H9 (cell line): ENCODE measurements at regions not wholly inside any gene's neighbourhood (a gene's known extent, or its start where the extent isn't known, plus 50 kb on each side); places are given as distances from the start of the nearest gene placed in this dataset.

Source experiments
- DNase-seq: peaks from one replicate; pipeline ENCODE4 v3.0.0-alpha.2; 2017
- H2AFZ ChIP-seq: one replicate; pipeline ENCODE4 v1.6.1; 2013; ENCODE audit warnings: mild to moderate bottlenecking, low read length, control low read depth, moderate library complexity
- H2AK5ac ChIP-seq: 2 replicates; pipeline ENCODE4 v1.6.1; 2013; ENCODE audit warnings: low read length, control low read depth, mixed read lengths; ENCODE audit not compliant: insufficient read length
- H2BK120ac ChIP-seq: one replicate; pipeline ENCODE4 v1.6.1; 2013; ENCODE audit warnings: low read depth, mild to moderate bottlenecking, low read length, control low read depth, inconsistent platforms; ENCODE audit not compliant: poor library complexity, severe bottlenecking
- H2BK12ac ChIP-seq: 2 replicates; pipeline ENCODE4 v1.6.1; 2013; ENCODE audit warnings: low read length, control low read depth, mixed read lengths, low read depth; ENCODE audit not compliant: insufficient read length
- H2BK15ac ChIP-seq: 2 replicates; pipeline ENCODE4 v1.6.1; 2013; ENCODE audit warnings: low read depth, low read length, control low read depth
- H2BK20ac ChIP-seq: one replicate; pipeline ENCODE4 v1.6.1; 2013; ENCODE audit warnings: low read depth, mild to moderate bottlenecking, low read length, control low read depth, inconsistent platforms; ENCODE audit not compliant: poor library complexity, severe bottlenecking
- H2BK5ac ChIP-seq: 2 replicates; pipeline ENCODE4 v1.6.1; 2013; ENCODE audit warnings: low read length, control low read depth, mixed read lengths; ENCODE audit not compliant: insufficient read length
- H3K14ac ChIP-seq: 2 replicates; pipeline ENCODE4 v1.6.1; 2013; ENCODE audit warnings: low read length, control low read depth; ENCODE audit not compliant: insufficient read depth
- H3K18ac ChIP-seq: 2 replicates; pipeline ENCODE4 v1.6.1; 2013; ENCODE audit warnings: low read depth, mild to moderate bottlenecking, mixed read lengths, low read length, control low read depth; ENCODE audit not compliant: insufficient read length
- H3K23ac ChIP-seq: 2 replicates; pipeline ENCODE4 v1.6.1; 2013; ENCODE audit warnings: low read length, control low read depth, mixed read lengths, low read depth; ENCODE audit not compliant: insufficient read length
- H3K23me2 ChIP-seq: 2 replicates; pipeline ENCODE4 v1.6.1; 2013; ENCODE audit warnings: low read depth, mild to moderate bottlenecking, mixed read lengths, low read length, control low read depth; ENCODE audit not compliant: insufficient read length, poor library complexity, severe bottlenecking
- H3K27ac ChIP-seq: 2 replicates; pipeline ENCODE4 v1.5.1; 2013; ENCODE audit warnings: low read length, control low read depth, mixed read lengths, low read depth; ENCODE audit not compliant: insufficient read length
- H3K27me3 ChIP-seq: 2 replicates; pipeline ENCODE4 v1.6.1; 2013; ENCODE audit warnings: low read length, control low read depth, inconsistent platforms; ENCODE audit not compliant: insufficient read depth
- H3K4ac ChIP-seq: 2 replicates; pipeline ENCODE4 v1.6.1; 2013; ENCODE audit warnings: low read depth, mild to moderate bottlenecking, control low read depth, inconsistent platforms, low read length, moderate library complexity
- H3K4me1 ChIP-seq: 2 replicates; pipeline ENCODE4 v1.6.1; 2013; ENCODE audit warnings: low read length, control low read depth, inconsistent platforms; ENCODE audit not compliant: insufficient read depth
- H3K4me2 ChIP-seq: 2 replicates; pipeline ENCODE4 v1.6.1; 2013; ENCODE audit warnings: low read length, control low read depth, mixed read lengths; ENCODE audit not compliant: insufficient read length, insufficient read depth
- H3K56ac ChIP-seq: 2 replicates; pipeline ENCODE4 v1.6.1; 2013; ENCODE audit warnings: low read depth, mild to moderate bottlenecking, mixed read lengths, low read length, control low read depth; ENCODE audit not compliant: insufficient read length
- H3K79me1 ChIP-seq: 2 replicates; pipeline ENCODE4 v1.6.1; 2013; ENCODE audit warnings: low read depth, mild to moderate bottlenecking, moderate library complexity, low read length, control low read depth, inconsistent platforms; ENCODE audit not compliant: insufficient read depth, poor library complexity, severe bottlenecking
- H3K79me2 ChIP-seq: 2 replicates; pipeline ENCODE4 v1.6.1; 2013; ENCODE audit warnings: low read length, control low read depth, inconsistent platforms; ENCODE audit not compliant: insufficient read depth
- H3K9ac ChIP-seq: 2 replicates; pipeline ENCODE4 v1.6.1; 2013; ENCODE audit warnings: low read length, control low read depth, mixed read lengths; ENCODE audit not compliant: insufficient read length; ENCODE audit errors: extremely low read depth
- H3K9me3 ChIP-seq: one replicate; pipeline ENCODE4 v1.6.1; 2013; ENCODE audit warnings: low read depth, low read length, inconsistent platforms; ENCODE audit not compliant: control insufficient read depth
- H3T11ph ChIP-seq: one replicate; pipeline ENCODE4 v1.6.1; 2013; ENCODE audit warnings: mild to moderate bottlenecking, low read length, control low read depth, inconsistent platforms
- H4K20me1 ChIP-seq: one replicate; pipeline ENCODE4 v1.6.1; 2013; ENCODE audit not compliant: control insufficient read depth, insufficient read length, insufficient read depth
- H4K5ac ChIP-seq: 2 replicates; pipeline ENCODE4 v1.6.1; 2013; ENCODE audit warnings: low read depth, mild to moderate bottlenecking, mixed read lengths, low read length, control low read depth; ENCODE audit not compliant: insufficient read length
- H4K8ac ChIP-seq: replicated peaks from 2 replicates; pipeline ENCODE4 v1.6.1; 2013; ENCODE audit warnings: low read length, control low read depth, mixed read lengths, low read depth; ENCODE audit not compliant: insufficient read length
- H4K91ac ChIP-seq: 2 replicates; pipeline ENCODE4 v1.6.1; 2013; ENCODE audit warnings: low read depth, mild to moderate bottlenecking, moderate library complexity, mixed read lengths, low read length, control low read depth; ENCODE audit not compliant: insufficient read length
- H3K27ac Mint-ChIP-seq, 3 experiments: 2 replicates in 2 of 3; 3 replicates in 1 of 3; pipeline ENCODE4 v1.8.0; 2020 to 2021; ENCODE audit warnings: mixed read lengths in 3 of 3, mild to moderate bottlenecking in 1 of 3, moderate library complexity in 1 of 3
- H3K27me3 Mint-ChIP-seq: 2 replicates; pipeline ENCODE4 v1.8.0; 2021; ENCODE audit warnings: low read depth, mild to moderate bottlenecking, moderate library complexity, mixed read lengths
- H3K36me3 Mint-ChIP-seq, 3 experiments: 2 replicates in 2 of 3; 3 replicates in 1 of 3; pipeline ENCODE4 v1.8.0; 2020 to 2021; ENCODE audit warnings: low read depth in 3 of 3, mixed read lengths in 3 of 3; ENCODE audit not compliant: insufficient read depth in 1 of 3
- H3K4me1 Mint-ChIP-seq, 2 experiments: 2 replicates each; pipeline ENCODE4 v1.8.0; 2020; ENCODE audit warnings: mixed read lengths in 2 of 2
- H3K4me3 Mint-ChIP-seq, 2 experiments: 2 replicates in 1 of 2; 3 replicates in 1 of 2; pipeline ENCODE4 v1.8.0; 2020 to 2021; ENCODE audit warnings: mild to moderate bottlenecking in 2 of 2, mixed read lengths in 2 of 2, moderate library complexity in 1 of 2
- H3K9me3 Mint-ChIP-seq, 2 experiments: 2 replicates in 1 of 2; 3 replicates in 1 of 2; pipeline ENCODE4 v1.8.0; 2020; ENCODE audit warnings: mild to moderate bottlenecking in 2 of 2, mixed read lengths in 2 of 2, moderate library complexity in 1 of 2
- WGBS: extraction: QIAGEN DNeasy Blood & Tissue Kit; methylation state at CpG from one replicate; pipeline ENCODE4 v1.1.7; 2013; ENCODE audit warnings: missing lambda C conversion rate, low lambda C conversion rate, mixed read lengths; ENCODE audit not compliant: insufficient read length; ENCODE audit errors: extremely low coverage; 5-methylcytosine and 5-hydroxymethylcytosine counted together
- TF ChIP-seq, protein P1 (sequence below): fragments of 200-600 bp; sonication (generic); conservative IDR thresholded peaks from 3 replicates; pipeline ENCODE4 v1.8.0; 2021; ENCODE audit warnings: antibody characterized with exemption, mild to moderate bottlenecking

DNA sequence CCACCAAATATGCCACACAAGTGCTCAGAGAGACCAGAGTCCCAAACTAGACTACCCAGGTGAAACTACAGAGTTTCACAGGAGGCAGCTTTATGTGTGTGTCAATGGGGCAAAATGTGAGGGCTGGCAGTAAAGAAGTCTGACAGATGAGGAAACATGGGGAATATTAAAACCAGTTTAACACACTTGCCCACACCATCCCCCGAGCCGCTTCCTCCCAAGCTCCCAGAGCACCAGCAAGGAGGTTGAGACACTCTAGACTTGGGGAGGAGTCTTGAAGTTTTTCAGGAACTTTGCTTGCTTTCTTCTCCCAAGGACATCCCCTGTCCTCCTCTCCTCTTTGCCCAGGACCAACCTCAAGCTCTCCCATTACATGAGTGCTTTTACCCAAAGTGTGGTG lies 94.7 kb upstream of the SPRY1 start:
- Histone ChIP-seq H3K79me1 (no peaks in the 10 kb centered on the region), H3K4ac (no peak overlapping the region), H3K4me2 (no peak overlapping the region), H3K23ac (no peak overlapping the region), H4K5ac (no peak overlapping the region), H4K8ac (no peak overlapping the region), H3K79me2 (no peaks in the 10 kb centered on the region), H3K18ac (no peak overlapping the region), H3K56ac (no peak overlapping the region), H3K4me1 (peaks cover 10% of the 10 kb centered on the region; the same call in 1 of the 2 replicates), H4K91ac (no peak overlapping the region), H3K27ac (no peak overlapping the region), H2BK12ac (no peak overlapping the region), H3T11ph (no peak overlapping the region), H4K20me1 (no peaks in the 10 kb centered on the region), H2AFZ (no peak overlapping the region), H3K23me2 (no peaks in the 10 kb centered on the region), H2BK20ac (no peak overlapping the region), H3K14ac (no peak overlapping the region; the same call in 1 of the 2 replicates), H3K9me3 (no peaks in the 10 kb centered on the region), H2BK120ac (no peak overlapping the region), H2AK5ac (no peak overlapping the region), H3K27me3 (no peaks in the 10 kb centered on the region), H3K9ac (no peak overlapping the region), H2BK15ac (no peak overlapping the region), H2BK5ac (no peak overlapping the region)
- no CpG with 5 or more reads among the region's 2 CpGs for WGBS
- Mint-ChIP-seq H3K27ac (peak overlapping the region in 2 of 3 experiments; percentile 72 to 73; a peak in 3 of 7 replicates), H3K27me3 (no peaks in the 10 kb centered on the region), H3K4me1 (peaks cover 52 to 59% of the 10 kb centered on the region in 2 experiments), H3K36me3 (no peaks in the 10 kb centered on the region), H3K4me3 (no peak overlapping the region), H3K9me3 (no peaks in the 10 kb centered on the region; a peak in 1 of 5 replicates)
- TF ChIP-seq, protein P1, sequence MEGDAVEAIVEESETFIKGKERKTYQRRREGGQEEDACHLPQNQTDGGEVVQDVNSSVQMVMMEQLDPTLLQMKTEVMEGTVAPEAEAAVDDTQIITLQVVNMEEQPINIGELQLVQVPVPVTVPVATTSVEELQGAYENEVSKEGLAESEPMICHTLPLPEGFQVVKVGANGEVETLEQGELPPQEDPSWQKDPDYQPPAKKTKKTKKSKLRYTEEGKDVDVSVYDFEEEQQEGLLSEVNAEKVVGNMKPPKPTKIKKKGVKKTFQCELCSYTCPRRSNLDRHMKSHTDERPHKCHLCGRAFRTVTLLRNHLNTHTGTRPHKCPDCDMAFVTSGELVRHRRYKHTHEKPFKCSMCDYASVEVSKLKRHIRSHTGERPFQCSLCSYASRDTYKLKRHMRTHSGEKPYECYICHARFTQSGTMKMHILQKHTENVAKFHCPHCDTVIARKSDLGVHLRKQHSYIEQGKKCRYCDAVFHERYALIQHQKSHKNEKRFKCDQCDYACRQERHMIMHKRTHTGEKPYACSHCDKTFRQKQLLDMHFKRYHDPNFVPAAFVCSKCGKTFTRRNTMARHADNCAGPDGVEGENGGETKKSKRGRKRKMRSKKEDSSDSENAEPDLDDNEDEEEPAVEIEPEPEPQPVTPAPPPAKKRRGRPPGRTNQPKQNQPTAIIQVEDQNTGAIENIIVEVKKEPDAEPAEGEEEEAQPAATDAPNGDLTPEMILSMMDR = no peak
- no peak for DNase-seq
